Osteocyte (in vitro differentiated cells): ENCODE measurements at regions not wholly inside any gene's neighbourhood (a gene's known extent, or its start where the extent isn't known, plus 50 kb on each side); places are given as distances from the start of the nearest gene placed in this dataset.

ENCODE experiments used
- DNase-seq: peaks from one replicate; pipeline ENCODE4 v3.0.0; 2021; ENCODE audit warnings: mixed read lengths; ENCODE audit not compliant: unreplicated experiment; ENCODE audit errors: extremely low spot score
- H3K27ac Mint-ChIP-seq: one replicate; pipeline ENCODE4 v1.8.0; 2021; ENCODE audit warnings: mild to moderate bottlenecking, mixed read lengths; ENCODE audit not compliant: unreplicated experiment
- H3K27me3 Mint-ChIP-seq: one replicate; pipeline ENCODE4 v1.8.0; 2021; ENCODE audit warnings: mixed read lengths; ENCODE audit not compliant: unreplicated experiment
- H3K36me3 Mint-ChIP-seq: one replicate; pipeline ENCODE4 v1.8.0; 2021; ENCODE audit warnings: mixed read lengths; ENCODE audit not compliant: unreplicated experiment
- H3K4me1 Mint-ChIP-seq: one replicate; pipeline ENCODE4 v1.8.0; 2021; ENCODE audit warnings: mixed read lengths; ENCODE audit not compliant: unreplicated experiment
- H3K4me3 Mint-ChIP-seq: one replicate; pipeline ENCODE4 v1.8.0; 2021; ENCODE audit warnings: mild to moderate bottlenecking, moderate library complexity, mixed read lengths; ENCODE audit not compliant: unreplicated experiment
- H3K9me3 Mint-ChIP-seq: one replicate; pipeline ENCODE4 v1.8.0; 2021; ENCODE audit warnings: mixed read lengths; ENCODE audit not compliant: unreplicated experiment
- TF ChIP-seq, protein P1 (sequence below): fragments of 200-600 bp; sonication (generic); IDR thresholded peaks from 2 replicates; pipeline ENCODE4 v1.5.0; 2021; ENCODE audit warnings: antibody characterized with exemption, mild to moderate bottlenecking, moderate library complexity

GRCh38 chr9:79254900-79255650 is 316.7 kb upstream of the TLE4 start:
- no peaks in the 10 kb centered on the region for H3K27me3 Mint-ChIP-seq
- TF ChIP-seq, protein P1, sequence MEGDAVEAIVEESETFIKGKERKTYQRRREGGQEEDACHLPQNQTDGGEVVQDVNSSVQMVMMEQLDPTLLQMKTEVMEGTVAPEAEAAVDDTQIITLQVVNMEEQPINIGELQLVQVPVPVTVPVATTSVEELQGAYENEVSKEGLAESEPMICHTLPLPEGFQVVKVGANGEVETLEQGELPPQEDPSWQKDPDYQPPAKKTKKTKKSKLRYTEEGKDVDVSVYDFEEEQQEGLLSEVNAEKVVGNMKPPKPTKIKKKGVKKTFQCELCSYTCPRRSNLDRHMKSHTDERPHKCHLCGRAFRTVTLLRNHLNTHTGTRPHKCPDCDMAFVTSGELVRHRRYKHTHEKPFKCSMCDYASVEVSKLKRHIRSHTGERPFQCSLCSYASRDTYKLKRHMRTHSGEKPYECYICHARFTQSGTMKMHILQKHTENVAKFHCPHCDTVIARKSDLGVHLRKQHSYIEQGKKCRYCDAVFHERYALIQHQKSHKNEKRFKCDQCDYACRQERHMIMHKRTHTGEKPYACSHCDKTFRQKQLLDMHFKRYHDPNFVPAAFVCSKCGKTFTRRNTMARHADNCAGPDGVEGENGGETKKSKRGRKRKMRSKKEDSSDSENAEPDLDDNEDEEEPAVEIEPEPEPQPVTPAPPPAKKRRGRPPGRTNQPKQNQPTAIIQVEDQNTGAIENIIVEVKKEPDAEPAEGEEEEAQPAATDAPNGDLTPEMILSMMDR: peak; percentile 21

GRCh38 chr9:79255651-79256260 is 316.0 kb upstream of the TLE4 start:
- TF ChIP-seq, protein P1: no peak
- Mint-ChIP-seq H3K36me3 (no peaks in the 10 kb centered on the region), H3K27ac (no peak overlapping the region), H3K27me3 (no peaks in the 10 kb centered on the region), H3K4me1 (no peaks in the 10 kb centered on the region), H3K9me3 (no peaks in the 10 kb centered on the region), H3K4me3 (no peak overlapping the region)
- DNase-seq: no peak

More at GRCh38 chr9:79254900-79255650, 316.7 kb upstream of the TLE4 start:
- H3K4me3 Mint-ChIP-seq: no peak overlapping the region
- H3K9me3 Mint-ChIP-seq: no peaks in the 10 kb centered on the region
- H3K4me1 Mint-ChIP-seq: no peaks in the 10 kb centered on the region
- H3K36me3 Mint-ChIP-seq: no peaks in the 10 kb centered on the region
- no peak overlapping the region for H3K27ac Mint-ChIP-seq
- DNase-seq: no peak

DNA sequence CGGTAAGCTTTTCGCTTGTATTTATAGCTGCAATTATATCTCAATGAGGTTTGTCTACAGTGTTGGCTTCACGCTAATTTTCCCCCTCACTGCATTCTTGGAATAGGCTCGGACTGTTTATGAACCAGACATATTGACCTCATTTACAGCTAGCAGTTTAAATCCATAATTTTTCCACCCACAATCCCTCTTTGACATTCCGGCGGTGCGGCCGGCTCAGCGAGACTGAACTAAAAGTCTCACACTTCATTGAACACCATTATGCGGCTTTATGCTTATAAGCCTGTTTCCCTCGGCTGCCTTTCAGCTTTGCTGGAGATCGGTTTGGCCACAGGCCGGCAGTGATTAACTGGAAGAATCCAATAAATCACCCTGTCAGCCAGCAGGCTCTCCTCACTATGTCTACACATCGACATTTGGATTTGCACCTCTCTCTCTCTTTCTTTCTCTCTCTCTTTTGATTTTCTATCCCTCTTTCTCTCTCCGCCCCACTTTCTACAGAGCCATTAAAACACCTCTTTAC is 315.0 kb upstream of the TLE4 start:
- Mint-ChIP-seq H3K4me1 (no peaks in the 10 kb centered on the region), H3K9me3 (no peaks in the 10 kb centered on the region), H3K27ac (no peak overlapping the region), H3K4me3 (no peak overlapping the region), H3K27me3 (no peaks in the 10 kb centered on the region), H3K36me3 (no peaks in the 10 kb centered on the region)
- no peak for DNase-seq
- TF ChIP-seq, protein P1: no peak

DNA sequence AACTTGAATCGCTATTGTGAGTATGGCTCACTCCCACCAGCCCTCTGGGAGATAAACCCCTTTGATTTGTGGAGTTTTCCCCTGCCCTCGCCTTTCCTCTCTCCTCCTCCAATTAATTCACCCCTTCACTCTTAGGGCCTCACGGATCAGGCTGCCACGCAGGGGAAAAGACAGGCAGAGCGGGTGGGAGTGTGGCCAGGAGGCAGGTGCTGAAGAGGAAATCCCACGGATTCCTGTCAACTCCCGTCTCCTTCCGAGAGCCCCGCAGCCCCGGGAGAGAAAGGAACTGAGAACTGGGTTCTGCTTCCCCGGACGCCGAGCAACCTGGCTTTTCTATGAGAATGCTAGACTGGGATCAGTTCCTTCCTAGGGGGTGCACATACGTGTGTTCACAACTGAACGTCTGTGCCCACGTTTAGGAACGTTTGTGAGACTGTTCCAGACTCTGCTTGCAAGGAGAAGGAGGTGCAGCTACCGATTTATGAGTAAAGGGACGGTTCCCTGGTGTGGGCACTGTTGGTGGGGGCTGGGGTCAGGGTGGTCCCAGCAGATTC is 314.5 kb upstream of the TLE4 start:
- no peaks in the 10 kb centered on the region for H3K9me3 Mint-ChIP-seq
- H3K36me3 Mint-ChIP-seq: no peaks in the 10 kb centered on the region
- no peak overlapping the region for H3K4me3 Mint-ChIP-seq
- no peak for DNase-seq
- TF ChIP-seq, protein P1: no peak
- no peaks in the 10 kb centered on the region for H3K27me3 Mint-ChIP-seq
- no peaks in the 10 kb centered on the region for H3K4me1 Mint-ChIP-seq
- no peak overlapping the region for H3K27ac Mint-ChIP-seq

DNA sequence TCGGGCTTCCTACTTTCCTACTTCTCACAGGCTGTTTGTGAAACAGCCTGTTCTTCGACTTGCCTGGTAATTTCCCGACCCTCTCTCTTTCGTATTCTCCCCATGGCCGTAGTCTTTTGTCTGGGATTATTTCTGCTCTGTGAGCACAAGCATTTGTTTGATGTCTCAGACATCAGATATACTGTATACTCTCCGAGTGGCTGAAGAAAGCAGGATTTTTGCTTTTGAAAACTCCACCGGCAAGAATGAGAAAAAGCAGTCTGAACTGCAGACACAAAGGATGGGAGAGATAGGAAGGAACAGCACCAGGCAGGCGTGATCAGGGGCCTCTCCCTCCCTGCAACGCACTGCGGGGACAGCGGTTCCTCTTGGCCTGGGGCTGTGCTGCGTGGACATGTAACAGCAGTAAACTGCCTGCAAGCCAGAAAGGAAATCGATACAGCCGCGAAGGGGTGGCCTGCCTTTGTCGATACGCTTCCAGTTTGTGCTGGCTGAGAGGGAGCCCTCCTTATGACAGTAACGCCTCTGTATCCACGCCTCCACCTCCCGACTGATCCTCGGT is 313.9 kb upstream of the TLE4 start:
- no peak for DNase-seq
- Mint-ChIP-seq H3K36me3 (no peaks in the 10 kb centered on the region), H3K4me3 (no peak overlapping the region), H3K27ac (no peak overlapping the region), H3K27me3 (no peaks in the 10 kb centered on the region), H3K4me1 (no peaks in the 10 kb centered on the region), H3K9me3 (peaks cover under 1% of the 10 kb centered on the region)
- TF ChIP-seq, protein P1: no peak
